Left ventricle myocardium inferior (tissue), 1 donor: ENCODE measurements at regions not wholly inside any gene's neighbourhood (a gene's known extent, or its start where the extent isn't known, plus 50 kb on each side); places are given as distances from the start of the nearest gene placed in this dataset.

Experiments
- DNase-seq: peaks from one replicate; pipeline ENCODE4 v3.0.0-alpha.2; 2020
- H3K27ac ChIP-seq: fragments of 200-600 bp; replicated peaks from 2 replicates; pipeline ENCODE4 v1.8.0; 2021
- H3K27me3 ChIP-seq: fragments of 200-600 bp; 2 replicates; pipeline ENCODE4 v1.8.0; 2021; ENCODE audit warnings: low read depth
- H3K36me3 ChIP-seq: fragments of 200-600 bp; 2 replicates; pipeline ENCODE4 v1.8.0; 2021
- H3K4me1 ChIP-seq: fragments of 200-600 bp; 2 replicates; pipeline ENCODE4 v1.8.0; 2021
- H3K4me3 ChIP-seq: fragments of 200-600 bp; 2 replicates; pipeline ENCODE4 v1.8.0; 2021; ENCODE audit warnings: mild to moderate bottlenecking, moderate library complexity
- H3K9me3 ChIP-seq: fragments of 200-600 bp; replicated peaks from 2 replicates; pipeline ENCODE4 v1.8.0; 2021
- CTCF ChIP-seq: fragments of 200-600 bp; IDR thresholded peaks from 2 replicates; pipeline ENCODE4 v1.8.0; 2021; ENCODE audit warnings: antibody characterized with exemption, mild to moderate bottlenecking, borderline replicate concordance
- intact Hi-C: fragments of 100-400 bp; cut with micrococcal nuclease; formaldehyde crosslinking; loops from one replicate; pipeline ENCODE4 v1.11.0; 2022
- donor health status: DM: no; HTN: yes; CAD: no; lungs with severe emphysema.

- intact Hi-C loops: no loop called here
Observed at GRCh38 chr20:63126876-63127699, 88.8 kb downstream of the YTHDF1 start.

GRCh38 chr20:63125838-63126601, 89.9 kb downstream of the YTHDF1 start:
- no peaks in the 10 kb centered on the region for H3K36me3 ChIP-seq
- peaks cover 15% of the 10 kb centered on the region for H3K9me3 ChIP-seq
- no peaks in the 10 kb centered on the region for H3K4me1 ChIP-seq
- no peak for TF ChIP-seq CTCF
- peak; percentile 4 for DNase-seq
- H3K4me3 ChIP-seq: no peak overlapping the region
- H3K27ac ChIP-seq: no peak overlapping the region
- intact Hi-C loops: no loop called here
- H3K27me3 ChIP-seq: peaks cover 96% of the 10 kb centered on the region

More at GRCh38 chr20:63126876-63127699, 88.8 kb downstream of the YTHDF1 start:
- no peak overlapping the region for H3K4me3 ChIP-seq
- H3K27ac ChIP-seq: no peak overlapping the region
- H3K9me3 ChIP-seq: peaks cover 14% of the 10 kb centered on the region
- no peaks in the 10 kb centered on the region for H3K36me3 ChIP-seq
- H3K4me1 ChIP-seq: no peaks in the 10 kb centered on the region
- TF ChIP-seq CTCF: no peak
- DNase-seq: no peak
- peaks cover 100% of the 10 kb centered on the region for H3K27me3 ChIP-seq

GRCh38 chr20:63125581-63125837, 90.4 kb downstream of the YTHDF1 start:
- TF ChIP-seq CTCF: no peak
- intact Hi-C loops: no loop called here
- Histone ChIP-seq H3K27me3 (peaks cover 96% of the 10 kb centered on the region), H3K9me3 (peaks cover 15% of the 10 kb centered on the region), H3K36me3 (no peaks in the 10 kb centered on the region), H3K4me3 (no peak overlapping the region), H3K4me1 (no peaks in the 10 kb centered on the region), H3K27ac (no peak overlapping the region)
- no peak for DNase-seq

GRCh38 chr20:63124782-63125580, 91.0 kb downstream of the YTHDF1 start:
- TF ChIP-seq CTCF: no peak
- intact Hi-C loops: no loop called here
- no peaks in the 10 kb centered on the region for H3K4me1 ChIP-seq
- H3K27ac ChIP-seq: no peak overlapping the region
- H3K4me3 ChIP-seq: no peak overlapping the region
- peak; percentile 2 for DNase-seq
- peaks cover 96% of the 10 kb centered on the region for H3K27me3 ChIP-seq
- H3K36me3 ChIP-seq: no peaks in the 10 kb centered on the region
- peaks cover 15% of the 10 kb centered on the region for H3K9me3 ChIP-seq

- peak; percentile 6 for DNase-seq
Observed at GRCh38 chr20:63124092-63124781, 91.7 kb downstream of the YTHDF1 start.

More at GRCh38 chr20:63124092-63124781, 91.7 kb downstream of the YTHDF1 start:
- no peak for TF ChIP-seq CTCF
- peaks cover 15% of the 10 kb centered on the region for H3K9me3 ChIP-seq
- H3K4me3 ChIP-seq: no peak overlapping the region
- H3K4me1 ChIP-seq: no peaks in the 10 kb centered on the region
- no peaks in the 10 kb centered on the region for H3K36me3 ChIP-seq
- peaks cover 96% of the 10 kb centered on the region for H3K27me3 ChIP-seq
- intact Hi-C loops: no loop called here
- H3K27ac ChIP-seq: no peak overlapping the region
